Nephron (organoid): ENCODE measurements at regions not wholly inside any gene's neighbourhood (a gene's known extent, or its start where the extent isn't known, plus 50 kb on each side); places are given as distances from the start of the nearest gene placed in this dataset.

Experiments
- H3K27ac Mint-ChIP-seq, 3 experiments: 2 replicates each; pipeline ENCODE4 v1.8.0; 2020; ENCODE audit warnings: mixed read lengths in 3 of 3, mild to moderate bottlenecking in 2 of 3, moderate library complexity in 1 of 3
- H3K27me3 Mint-ChIP-seq: 2 replicates; pipeline ENCODE4 v1.8.0; 2021; ENCODE audit warnings: low read depth, mild to moderate bottlenecking, moderate library complexity, mixed read lengths
- H3K36me3 Mint-ChIP-seq: 2 replicates; pipeline ENCODE4 v1.8.0; 2020; ENCODE audit warnings: low read depth, mixed read lengths
- H3K4me1 Mint-ChIP-seq: 2 replicates; pipeline ENCODE4 v1.8.0; 2020; ENCODE audit warnings: mixed read lengths
- H3K4me3 Mint-ChIP-seq, 3 experiments: 2 replicates each; pipeline ENCODE4 v1.8.0; 2020; ENCODE audit warnings: mild to moderate bottlenecking in 3 of 3, mixed read lengths in 3 of 3, moderate library complexity in 2 of 3
- H3K9me3 Mint-ChIP-seq: 2 replicates; pipeline ENCODE4 v1.8.0; 2020; ENCODE audit warnings: mixed read lengths
- TF ChIP-seq, protein P1 (sequence below), 3 experiments: fragments of 200-600 bp; sonication (generic); IDR thresholded peaks; one replicate each; pipeline ENCODE4 v1.5.0; 2021; ENCODE audit warnings: antibody characterized with exemption in 3 of 3; ENCODE audit not compliant: unreplicated experiment in 3 of 3

DNA sequence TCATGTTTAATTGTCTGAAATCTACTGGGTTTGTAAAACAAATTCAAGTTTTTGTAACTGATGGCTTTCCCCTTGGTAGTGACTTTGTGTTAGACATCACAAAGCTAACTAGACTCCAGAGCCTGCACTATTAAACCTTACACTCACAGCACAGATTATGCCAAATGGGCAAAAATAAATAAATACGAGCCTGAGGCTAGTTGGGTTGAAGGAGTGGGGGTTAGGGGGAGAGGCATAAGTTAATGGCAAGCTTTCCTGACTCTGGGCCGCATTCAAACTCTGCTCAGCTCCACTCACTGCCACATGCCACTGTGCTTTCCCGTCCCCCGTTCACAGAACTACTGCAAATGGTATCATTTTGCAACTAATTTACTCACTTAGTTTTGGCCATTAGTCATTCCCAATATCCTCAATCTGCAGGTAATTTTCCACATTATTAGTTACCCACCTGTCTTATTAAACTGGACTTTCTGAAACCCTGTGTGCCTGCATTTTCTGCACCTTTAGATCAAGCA, 1079.9 kb upstream of the PIK3C3 start:
- Mint-ChIP-seq H3K4me1 (peaks cover 11% of the 10 kb centered on the region), H3K9me3 (no peaks in the 10 kb centered on the region), H3K36me3 (no peaks in the 10 kb centered on the region), H3K27me3 (no peaks in the 10 kb centered on the region), H3K4me3 (no peak overlapping the region), H3K27ac (no peak overlapping the region)
- TF ChIP-seq, protein P1, sequence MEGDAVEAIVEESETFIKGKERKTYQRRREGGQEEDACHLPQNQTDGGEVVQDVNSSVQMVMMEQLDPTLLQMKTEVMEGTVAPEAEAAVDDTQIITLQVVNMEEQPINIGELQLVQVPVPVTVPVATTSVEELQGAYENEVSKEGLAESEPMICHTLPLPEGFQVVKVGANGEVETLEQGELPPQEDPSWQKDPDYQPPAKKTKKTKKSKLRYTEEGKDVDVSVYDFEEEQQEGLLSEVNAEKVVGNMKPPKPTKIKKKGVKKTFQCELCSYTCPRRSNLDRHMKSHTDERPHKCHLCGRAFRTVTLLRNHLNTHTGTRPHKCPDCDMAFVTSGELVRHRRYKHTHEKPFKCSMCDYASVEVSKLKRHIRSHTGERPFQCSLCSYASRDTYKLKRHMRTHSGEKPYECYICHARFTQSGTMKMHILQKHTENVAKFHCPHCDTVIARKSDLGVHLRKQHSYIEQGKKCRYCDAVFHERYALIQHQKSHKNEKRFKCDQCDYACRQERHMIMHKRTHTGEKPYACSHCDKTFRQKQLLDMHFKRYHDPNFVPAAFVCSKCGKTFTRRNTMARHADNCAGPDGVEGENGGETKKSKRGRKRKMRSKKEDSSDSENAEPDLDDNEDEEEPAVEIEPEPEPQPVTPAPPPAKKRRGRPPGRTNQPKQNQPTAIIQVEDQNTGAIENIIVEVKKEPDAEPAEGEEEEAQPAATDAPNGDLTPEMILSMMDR (IDR thresholded peaks at IDR 0.05; ENCODE audit: unreplicated experiment in 3 of 3) = no peak

GRCh38 chr18:40874233-40874632, 1080.8 kb upstream of the PIK3C3 start:
- Mint-ChIP-seq H3K36me3 (no peaks in the 10 kb centered on the region), H3K4me1 (peaks cover 11% of the 10 kb centered on the region), H3K9me3 (no peaks in the 10 kb centered on the region), H3K27ac (no peak overlapping the region), H3K4me3 (no peak overlapping the region), H3K27me3 (no peaks in the 10 kb centered on the region)
- TF ChIP-seq, protein P1 (IDR thresholded peaks at IDR 0.05; ENCODE audit: unreplicated experiment in 3 of 3) = no peak

DNA sequence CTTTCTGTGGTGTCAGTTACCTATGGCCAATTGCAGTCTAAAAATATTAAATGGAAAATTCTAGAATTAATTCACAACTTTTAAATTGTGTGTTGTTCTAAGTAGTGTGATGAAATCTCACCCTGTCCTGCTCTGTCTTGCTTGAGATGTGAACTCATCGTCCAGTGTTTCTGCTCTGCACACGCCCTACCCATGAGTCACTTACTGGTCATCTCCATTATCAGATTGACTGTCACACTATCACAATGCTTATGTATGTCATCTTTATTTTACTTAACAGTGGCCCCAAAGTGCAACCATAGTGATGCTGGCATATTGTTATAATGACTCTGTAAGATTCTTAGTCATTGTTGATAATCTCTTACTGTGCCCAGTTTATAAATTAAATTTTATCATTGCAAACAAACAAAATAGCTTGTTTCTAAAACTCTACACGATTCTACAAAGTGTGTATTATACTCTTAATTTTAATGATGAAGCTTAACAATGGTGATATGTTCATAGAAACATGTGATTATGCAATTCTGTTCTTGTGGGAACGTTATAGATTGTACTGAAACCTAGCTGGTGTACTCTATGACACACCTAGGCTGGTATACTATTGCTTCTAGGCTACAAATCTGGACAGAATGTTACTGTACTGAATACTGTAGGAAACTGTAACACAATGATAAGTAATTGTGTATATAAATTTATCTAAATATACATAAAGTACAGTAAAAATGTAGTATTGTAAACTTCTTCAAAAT, 1086.8 kb upstream of the PIK3C3 start:
- H3K36me3 Mint-ChIP-seq = no peaks in the 10 kb centered on the region
- TF ChIP-seq, protein P1 (IDR thresholded peaks at IDR 0.05; ENCODE audit: unreplicated experiment in 3 of 3) = no peak
- no peaks in the 10 kb centered on the region for H3K27me3 Mint-ChIP-seq
- no peak overlapping the region for H3K27ac Mint-ChIP-seq
- peaks cover 7% of the 10 kb centered on the region for H3K4me1 Mint-ChIP-seq
- no peaks in the 10 kb centered on the region for H3K9me3 Mint-ChIP-seq
- no peak overlapping the region for H3K4me3 Mint-ChIP-seq

- Mint-ChIP-seq H3K27ac (no peak overlapping the region), H3K4me3 (no peak overlapping the region), H3K4me1 (peaks cover 7% of the 10 kb centered on the region), H3K9me3 (no peaks in the 10 kb centered on the region), H3K27me3 (no peaks in the 10 kb centered on the region), H3K36me3 (no peaks in the 10 kb centered on the region)
- TF ChIP-seq, protein P1 (IDR thresholded peaks at IDR 0.05; ENCODE audit: unreplicated experiment in 3 of 3) = no peak
Measured at GRCh38 chr18:40867459-40867858, 1087.6 kb upstream of the PIK3C3 start.

GRCh38 chr18:40866968-40867367, 1088.1 kb upstream of the PIK3C3 start:
- H3K27me3 Mint-ChIP-seq = no peaks in the 10 kb centered on the region
- TF ChIP-seq, protein P1 (IDR thresholded peaks at IDR 0.05; ENCODE audit: unreplicated experiment in 3 of 3) = no peak
- no peak overlapping the region for H3K4me3 Mint-ChIP-seq
- H3K36me3 Mint-ChIP-seq = no peaks in the 10 kb centered on the region
- H3K9me3 Mint-ChIP-seq = no peaks in the 10 kb centered on the region
- peaks cover 7% of the 10 kb centered on the region for H3K4me1 Mint-ChIP-seq
- H3K27ac Mint-ChIP-seq = no peak overlapping the region
